ENCODE measurements at regions not wholly inside any gene's neighbourhood (a gene's known extent, or its start where the extent isn't known, plus 50 kb on each side); places are given as distances from the start of the nearest gene placed in this dataset.
"Not testable (repeated sequence)": the region's sequence is repeated elsewhere in the genome, so short reads cannot be mapped to it uniquely, and the experiment has no call there.

DNA sequence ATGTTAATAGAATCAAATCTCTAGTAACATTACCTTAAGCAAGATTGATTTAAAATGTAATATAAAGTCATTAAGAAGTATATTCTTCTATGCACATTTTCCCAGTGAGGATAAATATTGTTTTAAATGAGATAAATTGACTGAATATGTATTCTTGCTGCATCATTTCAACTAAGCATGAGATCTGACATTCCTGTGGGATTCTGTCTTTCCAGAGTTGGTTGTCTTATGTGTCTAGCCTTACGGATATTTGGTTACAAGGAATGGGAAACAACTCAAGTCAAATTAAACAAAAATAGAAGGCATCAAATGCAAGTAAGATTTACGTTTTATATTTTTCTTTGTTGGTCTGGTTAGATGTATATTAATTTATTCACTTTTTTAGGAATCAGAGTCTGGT lies 287.5 kb downstream of the PTGER3 start:
- no peak for DNase-seq

DNA sequence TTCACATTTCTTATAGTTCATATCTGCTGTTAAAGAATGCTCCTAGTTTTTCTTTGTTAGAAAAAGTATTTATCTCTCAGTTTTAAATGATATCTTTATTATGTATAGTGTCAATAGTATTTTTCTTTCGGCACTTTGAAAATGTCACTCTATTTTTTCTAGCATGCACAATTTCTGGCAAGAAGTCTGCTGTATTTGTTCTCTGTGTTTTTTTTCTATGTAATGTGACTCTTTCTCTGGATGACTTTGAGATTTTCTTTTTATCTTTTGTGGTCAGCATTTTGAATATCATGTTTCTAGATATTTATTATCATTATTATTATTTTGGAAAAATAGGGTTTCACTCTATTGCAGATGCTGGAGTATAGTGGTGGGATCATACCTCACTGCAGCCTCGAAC lies 285.2 kb downstream of the PTGER3 start:
- DNase-seq, result no peak

DNA sequence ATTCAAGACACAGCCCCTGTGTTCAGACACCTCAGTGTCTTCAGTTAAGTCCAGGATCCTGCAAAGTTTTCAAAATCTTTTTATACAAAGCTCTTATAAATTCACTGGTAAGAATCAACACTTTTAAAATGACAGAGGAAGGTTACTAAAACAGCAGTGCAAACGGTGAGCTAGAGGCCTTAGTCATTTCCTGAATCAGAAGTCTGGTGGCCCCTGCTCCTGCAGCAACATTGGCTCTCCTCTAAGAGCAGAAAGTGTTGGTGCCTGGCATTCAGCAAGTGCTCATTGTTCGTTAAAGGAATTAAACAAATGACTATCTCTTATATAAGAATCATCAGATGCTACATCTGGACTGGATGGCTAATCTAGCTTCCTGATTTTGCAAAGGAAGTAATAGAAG lies 282.9 kb downstream of the PTGER3 start:
- no peak for DNase-seq

DNA sequence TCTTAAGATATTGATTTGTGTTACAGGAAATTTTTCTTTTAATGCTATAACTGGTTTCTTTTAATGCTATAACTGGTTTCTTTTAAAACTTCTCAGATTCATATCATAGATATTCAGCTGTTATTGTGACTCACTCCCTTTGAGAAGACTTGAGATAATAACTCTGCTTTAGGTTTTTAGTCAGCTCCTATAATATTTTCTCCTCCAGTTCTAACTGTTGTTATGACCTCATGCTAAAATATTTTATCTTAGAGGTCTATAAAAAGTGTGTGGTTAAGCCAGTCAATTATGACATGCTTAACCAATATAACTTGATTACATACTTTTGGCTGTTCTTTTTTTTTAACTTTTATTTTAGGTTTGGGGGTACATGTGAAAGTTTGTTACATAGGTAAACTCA lies 280.2 kb downstream of the PTGER3 start:
- no peak for DNase-seq

DNA sequence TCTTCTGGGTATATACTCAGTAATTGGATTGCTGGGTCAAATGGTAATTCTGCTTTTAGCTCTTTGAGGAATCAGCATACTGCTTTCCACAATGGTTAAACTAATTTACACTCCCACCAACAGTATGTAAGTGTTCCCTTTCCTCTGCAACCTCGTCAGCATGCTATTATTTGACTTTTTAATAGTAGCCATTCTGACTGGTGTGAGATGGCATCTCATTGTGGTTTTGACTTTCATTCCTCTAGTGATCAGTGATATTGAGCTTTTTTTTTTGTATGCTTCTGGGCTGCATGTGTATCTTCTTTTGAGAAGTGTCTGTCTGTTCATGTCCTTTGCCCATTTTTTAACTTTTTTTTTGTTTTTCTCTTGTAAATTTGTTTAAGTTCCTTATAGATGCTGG lies 279.4 kb downstream of the PTGER3 start:
- no peak for DNase-seq

DNA sequence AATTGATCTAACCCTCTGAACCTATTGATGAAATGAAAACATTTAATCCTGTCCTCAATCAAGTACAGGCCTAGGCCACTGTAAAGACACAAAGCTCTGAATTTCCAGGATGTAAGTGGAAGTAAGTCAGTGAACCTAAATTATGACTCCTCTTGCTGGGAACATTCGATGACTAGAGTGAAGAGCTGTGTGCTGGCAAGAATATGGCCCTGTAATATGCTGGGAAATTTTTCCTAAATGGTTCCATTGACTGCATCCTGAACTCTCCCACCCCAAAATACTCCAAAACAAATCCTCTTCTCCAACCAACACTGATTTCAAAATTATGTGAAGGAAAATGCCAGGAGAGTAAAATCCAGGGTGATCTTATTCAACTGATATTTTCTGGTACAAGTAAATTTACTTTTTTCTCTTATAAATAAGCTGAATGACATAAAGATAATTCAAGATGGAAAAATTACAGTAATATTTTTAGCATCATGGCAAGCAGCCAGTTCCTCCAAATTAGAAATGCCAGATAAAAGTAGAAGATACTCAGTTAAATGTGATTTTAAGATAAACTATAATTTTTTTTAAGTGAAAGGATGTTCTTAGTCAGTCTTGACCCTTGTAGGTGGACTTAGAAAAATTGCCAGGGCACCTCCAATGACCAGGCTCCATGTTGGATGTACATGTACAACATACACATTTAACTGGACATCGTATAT lies 269.4 kb downstream of the PTGER3 start:
- DNase-seq, result no peak

DNA sequence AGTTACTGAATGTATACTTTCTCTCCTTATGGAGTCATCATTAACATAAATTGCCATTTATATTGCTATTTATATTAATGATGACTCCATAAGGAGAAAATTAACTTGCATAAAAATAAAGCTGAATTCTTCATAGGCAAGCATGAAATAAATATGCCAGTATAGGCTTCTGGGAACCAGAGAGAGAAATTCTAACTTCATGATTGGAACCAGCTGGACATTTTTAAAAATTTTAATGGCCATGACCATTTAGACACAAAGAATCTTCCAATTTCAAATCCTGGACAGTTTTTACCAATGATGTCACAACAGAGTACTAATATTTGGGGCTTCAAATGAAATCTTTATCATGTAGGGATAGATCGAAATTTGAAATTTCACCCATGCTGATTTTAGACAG lies 268.7 kb downstream of the PTGER3 start:
- no peak for DNase-seq

DNA sequence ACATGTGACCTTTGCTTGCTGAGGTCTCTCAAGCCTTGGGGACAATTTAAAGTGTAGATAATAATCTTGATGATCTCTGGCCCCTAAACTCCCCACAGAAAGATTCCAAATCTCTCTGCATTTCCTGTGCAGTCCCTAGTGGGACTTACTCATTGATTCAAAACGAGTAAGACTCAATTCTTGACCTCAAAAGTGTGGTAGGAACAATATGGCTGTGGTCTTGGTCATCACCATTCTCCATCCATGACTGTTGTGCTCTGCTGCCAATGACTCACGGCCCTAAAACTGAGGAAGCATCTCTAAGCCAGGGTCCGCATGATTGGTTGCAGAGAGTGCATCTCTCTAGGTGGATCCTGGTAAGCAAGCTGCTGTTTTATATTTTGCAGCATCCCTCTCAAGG lies 268.0 kb downstream of the PTGER3 start:
- DNase-seq, result no peak

DNA sequence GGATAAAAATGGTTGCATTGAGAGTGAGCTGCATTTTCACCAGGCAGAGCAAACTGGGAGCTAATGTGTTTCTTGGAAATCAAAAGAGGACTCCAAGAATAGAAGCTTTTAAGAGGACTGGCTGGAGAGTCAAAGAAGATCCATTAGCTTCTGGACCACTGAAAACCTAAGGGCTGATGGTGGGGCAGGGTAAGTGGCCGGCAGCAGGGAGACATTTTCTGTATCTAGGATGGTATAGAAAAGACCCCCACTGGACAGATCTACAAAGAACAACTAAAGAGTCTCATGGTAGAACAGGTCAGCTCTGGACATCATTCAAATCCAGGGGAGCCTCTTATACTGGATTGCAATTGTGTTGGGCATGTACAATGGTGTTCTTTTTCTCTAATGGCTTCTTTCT lies 262.3 kb downstream of the PTGER3 start:
- DNase-seq, result no peak

DNA sequence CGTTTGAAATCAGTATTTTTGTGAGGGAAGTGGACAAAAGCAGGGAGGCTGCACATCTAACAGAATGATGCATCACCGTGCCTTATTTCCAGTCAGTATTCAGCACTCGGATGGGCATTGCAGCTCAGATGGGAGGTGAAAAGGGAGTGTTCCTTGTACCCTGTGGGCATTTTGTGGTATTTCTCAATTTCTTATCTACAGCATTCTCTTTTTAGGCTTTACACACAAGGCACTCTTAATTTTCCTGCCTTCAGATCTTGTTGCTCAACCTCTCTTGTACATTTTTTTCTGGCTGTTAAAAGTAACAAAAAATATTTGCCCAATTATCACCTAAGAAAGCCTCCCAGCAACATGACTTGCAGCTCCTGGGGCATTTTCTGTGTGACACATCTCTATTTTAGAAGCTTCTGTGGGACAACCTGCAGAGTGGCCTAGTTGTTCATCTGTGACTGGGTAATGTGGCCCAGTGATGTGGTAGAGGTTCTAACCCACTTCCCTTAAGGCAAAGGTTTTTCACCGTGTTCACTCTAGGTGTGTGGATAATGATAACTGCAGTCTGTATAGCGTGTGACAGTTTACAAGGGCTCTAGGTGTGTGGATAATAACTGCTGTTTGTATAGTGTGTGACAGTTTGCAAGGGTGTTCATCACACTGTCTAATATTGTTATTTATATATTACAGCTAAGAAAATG lies 257.2 kb downstream of the PTGER3 start:
- DNase-seq, result no peak

DNA sequence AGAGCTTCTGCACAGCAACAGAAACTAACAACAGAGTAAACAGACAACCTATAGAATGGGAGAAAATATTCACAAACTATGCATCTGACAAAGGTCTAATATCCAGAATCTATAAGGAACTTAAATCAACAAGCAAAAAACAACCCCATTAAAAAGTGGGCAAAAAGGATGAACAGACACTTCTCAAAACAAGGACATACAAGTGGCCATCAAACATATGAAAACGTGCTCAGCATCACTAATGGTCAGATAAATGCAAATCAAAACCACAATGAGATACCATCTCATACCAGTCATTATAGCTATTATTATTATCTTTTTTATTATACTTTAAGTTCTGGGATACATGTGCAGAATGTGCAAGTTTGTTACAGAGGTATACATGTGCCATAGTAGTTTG lies 252.6 kb downstream of the PTGER3 start:
- not testable (repeated sequence) for DNase-seq

DNA sequence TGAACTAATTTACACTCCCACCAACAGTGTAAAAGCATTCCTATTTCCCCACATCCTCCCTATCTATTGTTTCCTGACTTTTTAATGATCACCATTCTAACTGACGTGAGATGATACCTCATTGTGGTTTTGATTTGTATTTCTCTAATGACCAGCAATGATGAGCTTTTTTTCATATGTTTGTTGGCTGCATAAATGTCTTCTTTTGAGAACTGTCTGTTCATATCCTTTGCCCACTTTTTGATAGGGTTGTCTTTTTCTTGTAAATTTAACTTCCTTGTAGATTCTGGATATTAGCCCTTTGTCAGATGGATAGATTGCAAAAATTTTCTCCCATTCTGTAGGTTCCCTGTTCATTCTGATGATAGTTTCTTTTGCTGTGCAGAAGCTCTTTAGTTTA lies 251.3 kb downstream of the PTGER3 start:
- DNase-seq, result not testable (repeated sequence)

DNA sequence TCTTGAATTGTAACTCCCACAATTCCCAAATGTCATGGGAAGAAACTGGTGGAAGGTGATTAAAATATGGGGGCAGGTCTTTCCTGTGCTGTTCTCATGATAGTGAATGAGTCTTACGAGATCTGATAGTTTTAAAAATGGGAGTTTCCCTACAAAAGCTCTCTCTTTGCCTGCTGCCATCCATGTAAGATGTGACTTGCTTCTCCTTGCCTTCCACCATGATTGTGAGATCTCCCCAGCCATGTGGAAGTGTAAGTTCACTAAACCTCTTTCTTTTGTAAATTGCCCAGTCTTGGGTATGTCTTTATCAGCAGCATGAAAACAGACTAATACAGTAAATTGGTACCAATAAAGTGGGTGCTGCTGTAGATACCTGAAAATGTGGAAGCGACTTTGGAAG lies 245.0 kb downstream of the PTGER3 start:
- not testable (repeated sequence) for DNase-seq

DNA sequence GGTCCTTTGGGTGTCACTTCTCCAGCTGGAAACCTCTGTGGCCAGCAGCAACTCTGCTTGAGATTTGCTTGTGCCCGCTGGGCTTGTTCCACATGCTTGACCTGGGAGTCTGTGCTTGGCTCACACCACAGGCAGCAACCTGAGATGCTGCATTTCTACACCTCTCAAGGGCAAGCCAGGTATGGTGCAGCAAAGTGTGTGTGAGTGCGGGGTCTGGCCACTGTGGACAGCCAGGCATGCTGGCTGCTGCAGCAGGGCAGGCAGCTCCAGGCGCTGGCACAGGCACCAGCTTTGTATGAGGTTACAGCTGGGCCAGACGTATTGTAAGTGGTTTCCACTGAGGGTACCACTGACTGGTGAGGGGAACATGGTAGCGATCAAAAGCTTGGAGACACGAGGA lies 242.0 kb downstream of the PTGER3 start:
- DNase-seq, result no peak

DNA sequence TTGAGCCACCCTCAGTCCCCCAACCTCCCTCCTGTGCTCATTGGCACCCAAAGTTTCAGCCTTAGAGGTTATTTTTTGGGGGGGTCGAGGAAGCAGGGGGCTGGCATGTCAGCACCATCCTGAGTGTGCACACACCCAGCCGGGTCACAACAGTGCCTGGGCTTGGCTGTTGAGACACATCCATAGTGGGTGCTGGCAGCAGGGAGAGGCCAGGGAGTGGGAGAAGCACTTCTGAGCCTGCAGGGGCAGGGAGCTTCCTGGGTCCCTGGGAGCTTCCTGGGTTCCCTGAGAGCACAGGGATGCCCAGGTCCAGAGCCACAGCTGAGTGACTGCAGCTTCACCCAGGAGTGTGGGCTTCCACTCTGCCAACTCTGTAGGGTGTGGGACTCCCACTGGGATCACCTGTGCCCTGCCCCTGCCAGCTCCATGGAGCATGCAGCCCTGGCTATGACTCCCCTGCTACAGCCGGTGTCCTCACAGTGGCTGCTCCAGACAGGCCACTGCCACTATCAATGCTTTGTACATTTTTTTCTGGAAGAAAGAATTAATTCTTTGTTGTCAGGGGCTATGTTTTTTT lies 240.4 kb downstream of the PTGER3 start:
- DNase-seq, result no peak

DNA sequence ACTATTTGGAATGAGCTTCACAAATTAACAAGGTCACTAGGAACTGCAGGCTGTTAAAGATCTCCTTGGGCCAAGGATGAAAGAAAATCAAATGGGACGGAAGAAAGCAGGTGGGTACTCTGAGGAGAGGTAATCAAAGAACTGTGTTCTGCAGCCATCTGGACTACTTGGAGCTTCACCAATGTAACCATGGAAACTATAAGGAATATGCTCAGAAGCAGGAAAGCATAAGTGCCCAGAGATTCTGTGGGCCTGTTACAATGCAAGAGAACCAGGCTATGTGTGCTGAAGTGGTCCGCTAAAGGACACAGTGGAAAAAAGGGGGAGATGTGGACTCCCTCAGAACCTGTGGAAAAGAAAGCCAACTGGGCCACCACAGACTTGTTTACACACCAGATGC lies 238.5 kb downstream of the PTGER3 start:
- peak in 1 of 3 experiments; percentile 9 for DNase-seq

DNA sequence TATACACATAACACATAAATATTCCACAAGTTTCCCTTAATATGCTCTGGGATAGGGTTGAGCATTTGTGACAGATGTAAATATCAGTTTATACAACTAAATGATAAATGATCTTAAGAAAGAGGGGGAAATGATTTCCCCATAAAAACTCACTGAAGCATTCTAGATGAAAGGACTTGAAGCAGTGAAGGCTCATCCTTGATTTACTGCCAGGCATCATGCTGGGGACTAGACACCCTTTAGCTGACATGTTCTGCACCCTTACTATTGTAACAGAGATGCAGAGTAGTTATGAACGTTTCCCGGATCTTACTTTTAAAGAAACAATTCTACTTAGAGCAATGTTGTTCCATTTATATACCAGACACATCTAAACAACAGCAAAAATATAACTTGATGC lies 235.8 kb downstream of the PTGER3 start:
- no peak for DNase-seq

DNA sequence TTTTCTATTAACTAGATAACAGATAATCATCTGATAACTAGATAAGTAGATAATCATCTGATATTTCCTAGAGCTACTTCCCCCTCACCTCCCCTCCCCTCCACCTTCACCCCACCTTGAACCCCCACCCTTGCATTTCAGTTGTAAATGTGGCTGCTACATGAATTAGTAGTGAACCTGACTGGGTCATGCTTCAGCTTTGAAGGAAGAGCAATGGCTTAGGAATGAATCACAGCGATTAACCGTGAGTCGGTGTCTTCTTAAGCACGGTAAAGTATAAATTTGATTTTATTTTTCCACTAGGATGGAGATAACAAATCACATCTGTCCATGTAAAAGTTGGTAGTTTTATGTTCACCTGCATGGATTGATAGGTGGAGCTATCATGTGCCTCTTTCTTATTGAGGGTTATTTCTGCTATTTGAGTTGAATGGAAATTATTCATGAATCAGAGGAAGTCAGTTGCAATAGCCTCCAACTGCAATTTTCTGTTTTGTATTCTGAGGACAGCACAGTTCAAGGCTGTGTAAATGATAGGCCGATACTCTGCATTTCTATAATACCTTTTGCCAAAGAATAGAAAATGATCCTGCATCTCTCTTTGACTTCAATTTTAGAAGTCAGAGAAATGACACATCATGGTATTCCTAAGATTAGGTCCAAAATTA lies 235.0 kb downstream of the PTGER3 start:
- no peak for DNase-seq

DNA sequence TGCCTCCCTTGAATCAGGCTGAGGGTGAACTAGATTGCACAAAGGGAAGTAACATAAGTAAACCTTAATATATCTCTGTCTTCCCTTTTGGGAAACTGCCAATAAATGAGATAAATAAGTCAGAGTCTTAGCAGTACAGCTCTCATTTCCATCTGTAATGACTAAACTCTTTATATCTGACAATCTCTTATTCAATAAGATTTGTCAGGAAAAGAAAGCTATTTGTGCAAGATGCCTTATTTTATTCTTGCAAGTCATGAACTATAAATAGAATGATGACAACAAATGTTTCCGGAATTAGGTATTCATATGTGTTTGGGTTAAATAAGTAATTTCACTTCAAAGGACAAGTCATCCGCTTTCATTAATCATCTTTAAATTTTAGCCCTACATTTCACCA lies 229.2 kb downstream of the PTGER3 start:
- no peak for DNase-seq

DNA sequence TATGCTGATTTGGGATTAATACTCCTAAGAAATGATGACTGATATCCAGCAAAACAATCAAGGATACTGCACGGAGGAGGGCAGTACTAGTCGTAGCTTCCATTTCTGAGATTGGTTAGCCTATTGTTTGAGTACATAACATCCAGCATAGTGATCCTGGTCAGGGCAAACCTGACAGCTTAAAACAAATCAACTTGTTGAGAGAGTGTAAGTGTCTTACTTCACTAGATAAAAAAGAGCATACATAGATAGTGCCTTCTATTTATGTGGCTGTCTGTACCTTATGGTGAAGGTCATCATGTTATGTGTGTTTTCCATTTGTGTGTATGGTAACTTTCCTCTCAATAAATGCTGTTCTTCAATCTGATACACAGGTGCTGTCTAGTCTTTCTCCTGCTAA lies 228.4 kb downstream of the PTGER3 start:
- no peak for DNase-seq

DNA sequence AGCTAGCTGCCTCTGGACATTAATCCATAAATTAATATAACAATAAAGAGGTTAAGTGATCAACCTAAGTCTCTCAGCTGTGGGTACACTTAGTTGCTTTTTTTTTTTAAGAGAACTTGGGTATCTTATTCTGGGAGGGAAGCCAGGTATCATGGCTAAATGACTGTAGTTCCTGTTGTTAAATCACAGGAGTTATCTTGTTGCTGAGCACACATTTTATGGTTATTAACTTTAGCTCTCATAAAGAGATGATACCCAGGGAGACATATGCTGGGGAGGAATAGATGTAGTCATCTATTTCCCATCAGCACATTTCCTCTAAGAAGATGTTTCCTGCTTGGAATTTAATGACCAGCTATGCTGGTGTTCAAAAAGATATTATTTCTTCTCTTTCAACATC lies 227.8 kb downstream of the PTGER3 start:
- no peak for DNase-seq

DNA sequence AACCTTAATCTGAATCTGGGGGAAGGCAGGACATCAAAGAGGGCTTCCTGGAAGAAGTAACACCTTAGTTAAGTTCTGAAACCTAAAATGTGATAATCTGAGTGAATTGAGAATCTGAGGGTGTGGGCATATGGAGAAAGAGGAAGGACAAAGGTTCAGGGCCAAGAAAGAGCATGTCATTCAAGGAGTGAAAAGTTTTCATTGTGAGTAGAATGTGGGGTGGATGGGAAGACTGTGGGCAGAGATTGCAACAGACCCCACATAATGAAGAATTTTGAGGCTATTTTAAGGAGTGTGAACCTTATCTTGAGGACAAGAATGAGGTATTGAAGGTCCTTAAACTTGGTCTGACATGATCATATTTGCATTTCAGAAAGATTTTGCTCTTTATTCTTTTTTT lies 227.2 kb downstream of the PTGER3 start:
- no peak for DNase-seq

DNA sequence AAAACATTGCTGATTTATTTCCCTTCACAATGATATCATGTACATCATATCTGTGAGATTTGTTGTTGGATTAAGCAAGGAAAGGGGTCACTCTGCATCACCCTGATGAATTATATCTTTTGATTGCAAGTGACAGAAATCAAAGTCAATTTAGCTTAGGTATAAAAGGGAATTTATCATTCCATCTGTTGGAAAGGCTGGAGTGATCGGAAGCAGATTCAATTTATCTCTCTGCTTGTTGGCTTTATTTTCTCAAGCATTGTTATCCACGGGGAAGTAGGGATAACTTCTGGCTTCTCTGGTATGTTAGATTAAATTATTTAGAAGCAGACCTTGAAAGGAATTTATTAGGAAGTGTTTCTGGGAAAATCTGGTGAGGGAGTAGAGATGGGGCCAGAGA lies 226.6 kb downstream of the PTGER3 start:
- no peak for DNase-seq

DNA sequence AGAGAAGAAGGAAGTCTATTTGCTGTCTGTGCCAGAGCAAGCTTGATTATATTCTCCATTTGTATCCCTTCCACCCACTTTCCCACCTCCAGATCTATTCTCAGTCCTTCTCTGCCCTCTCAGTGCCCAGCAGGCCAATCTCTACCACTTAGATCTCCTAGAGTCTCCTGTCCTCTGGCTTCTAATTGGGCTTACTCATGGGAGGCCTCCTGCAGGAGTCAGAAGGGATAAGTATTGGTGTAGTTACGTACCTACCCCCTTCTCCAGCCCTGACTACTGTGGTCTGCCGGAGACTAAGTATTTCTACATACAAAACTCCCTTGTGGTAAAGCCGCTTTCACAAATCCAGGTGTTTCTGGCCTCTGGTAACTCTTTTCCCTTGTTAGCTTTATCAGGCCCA lies 221.2 kb downstream of the PTGER3 start:
- no peak for DNase-seq
